ENCODE measurements at regions not wholly inside any gene's neighbourhood (a gene's known extent, or its start where the extent isn't known, plus 50 kb on each side); places are given as distances from the start of the nearest gene placed in this dataset.

DNA sequence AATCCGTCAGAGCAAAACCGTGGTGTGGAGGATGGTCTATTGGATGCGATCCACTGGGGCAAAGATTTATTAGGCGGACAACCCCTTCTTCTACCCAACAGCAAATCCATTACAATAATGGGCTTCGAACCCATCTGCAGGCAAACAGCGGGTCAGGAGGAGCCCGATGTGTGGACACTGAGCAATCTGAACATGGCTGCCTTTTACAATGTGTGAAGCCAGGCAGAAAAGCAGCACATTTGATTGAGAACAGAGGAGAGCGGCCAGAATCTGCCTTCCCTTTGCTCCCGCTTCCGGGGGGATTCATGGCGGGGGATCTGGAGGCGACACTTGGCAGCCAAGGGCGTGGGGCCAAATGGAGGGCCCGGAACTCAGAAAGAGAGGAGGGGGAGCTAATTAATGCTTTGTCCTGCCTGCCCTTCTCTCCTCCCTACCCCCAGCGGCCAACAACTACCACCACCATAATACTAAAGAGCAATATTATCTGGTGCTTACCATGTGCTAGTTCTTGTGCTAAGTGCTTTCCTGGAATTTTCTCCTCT is 133.0 kb downstream of the EMX2 start:
- no peak for DNase-seq (ENCODE audit: low read depth)
- TF ChIP-seq, protein P1, sequence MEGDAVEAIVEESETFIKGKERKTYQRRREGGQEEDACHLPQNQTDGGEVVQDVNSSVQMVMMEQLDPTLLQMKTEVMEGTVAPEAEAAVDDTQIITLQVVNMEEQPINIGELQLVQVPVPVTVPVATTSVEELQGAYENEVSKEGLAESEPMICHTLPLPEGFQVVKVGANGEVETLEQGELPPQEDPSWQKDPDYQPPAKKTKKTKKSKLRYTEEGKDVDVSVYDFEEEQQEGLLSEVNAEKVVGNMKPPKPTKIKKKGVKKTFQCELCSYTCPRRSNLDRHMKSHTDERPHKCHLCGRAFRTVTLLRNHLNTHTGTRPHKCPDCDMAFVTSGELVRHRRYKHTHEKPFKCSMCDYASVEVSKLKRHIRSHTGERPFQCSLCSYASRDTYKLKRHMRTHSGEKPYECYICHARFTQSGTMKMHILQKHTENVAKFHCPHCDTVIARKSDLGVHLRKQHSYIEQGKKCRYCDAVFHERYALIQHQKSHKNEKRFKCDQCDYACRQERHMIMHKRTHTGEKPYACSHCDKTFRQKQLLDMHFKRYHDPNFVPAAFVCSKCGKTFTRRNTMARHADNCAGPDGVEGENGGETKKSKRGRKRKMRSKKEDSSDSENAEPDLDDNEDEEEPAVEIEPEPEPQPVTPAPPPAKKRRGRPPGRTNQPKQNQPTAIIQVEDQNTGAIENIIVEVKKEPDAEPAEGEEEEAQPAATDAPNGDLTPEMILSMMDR (IDR thresholded peaks at IDR 0.05; ENCODE audit: insufficient read depth, low read depth, low read length, missing control alignments): no peak

DNA sequence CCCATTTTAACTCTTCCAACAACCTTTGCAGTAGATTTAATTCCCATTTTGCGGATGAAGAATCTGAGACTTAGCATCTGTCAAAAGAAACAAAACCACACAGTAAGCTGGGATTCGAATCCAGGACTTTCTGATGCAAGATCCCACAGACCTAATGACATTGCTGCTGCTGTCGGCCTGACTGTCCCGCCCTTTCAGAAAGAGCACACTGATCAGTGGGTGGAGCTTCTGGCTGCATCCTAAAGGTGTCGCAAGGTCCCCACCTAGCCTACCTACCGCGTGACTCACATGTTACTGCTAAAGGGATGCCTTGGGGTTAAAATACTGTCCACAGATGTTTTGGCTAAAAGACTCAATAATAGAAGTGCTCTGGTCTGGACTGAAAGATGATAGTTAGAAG is 134.7 kb downstream of the EMX2 start:
- TF ChIP-seq, protein P1 (IDR thresholded peaks at IDR 0.05; ENCODE audit: insufficient read depth, low read depth, low read length, missing control alignments): no peak
- DNase-seq (ENCODE audit: low read depth): no peak

More for the DNA sequence above, 133.0 kb downstream of the EMX2 start:
- no peak overlapping the region for H3K4me3 ChIP-seq (ENCODE audit: low read depth, low read length)

DNA sequence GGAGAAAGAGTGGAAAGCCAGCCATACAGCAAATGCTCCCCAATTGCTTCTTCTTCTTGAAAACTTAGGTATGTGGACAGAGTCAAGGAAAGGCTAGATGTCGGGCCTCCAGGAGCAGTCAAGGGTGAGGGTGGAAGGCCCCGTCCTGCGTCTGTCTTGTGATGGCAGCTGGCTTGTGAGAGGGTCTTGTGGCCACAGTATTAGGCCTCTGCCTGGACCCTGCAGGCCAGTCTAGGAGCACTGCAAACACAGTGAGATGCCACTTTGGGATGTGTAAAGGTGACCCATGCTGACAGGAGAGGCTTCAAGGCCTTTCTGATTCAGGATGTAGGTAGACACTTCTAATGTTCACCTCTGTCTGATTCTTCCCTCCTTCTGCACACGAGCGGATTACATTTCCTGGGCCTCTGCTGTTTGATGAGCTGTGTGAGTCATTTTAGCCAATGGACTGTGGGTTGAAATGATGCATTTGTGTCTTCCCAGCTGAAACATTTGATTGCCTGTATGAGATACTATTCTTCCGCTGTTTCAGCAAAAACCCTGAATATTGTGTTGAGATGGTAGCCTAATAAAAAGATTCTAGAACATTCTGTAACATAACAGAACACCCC is 135.4 kb downstream of the EMX2 start:
- H3K4me3 ChIP-seq (ENCODE audit: low read depth, low read length): no peak overlapping the region
- TF ChIP-seq, protein P1 (IDR thresholded peaks at IDR 0.05; ENCODE audit: insufficient read depth, low read depth, low read length, missing control alignments): no peak
- DNase-seq (ENCODE audit: low read depth): no peak

More for the DNA sequence above, 134.7 kb downstream of the EMX2 start:
- no peak overlapping the region for H3K4me3 ChIP-seq (ENCODE audit: low read depth, low read length)

DNA sequence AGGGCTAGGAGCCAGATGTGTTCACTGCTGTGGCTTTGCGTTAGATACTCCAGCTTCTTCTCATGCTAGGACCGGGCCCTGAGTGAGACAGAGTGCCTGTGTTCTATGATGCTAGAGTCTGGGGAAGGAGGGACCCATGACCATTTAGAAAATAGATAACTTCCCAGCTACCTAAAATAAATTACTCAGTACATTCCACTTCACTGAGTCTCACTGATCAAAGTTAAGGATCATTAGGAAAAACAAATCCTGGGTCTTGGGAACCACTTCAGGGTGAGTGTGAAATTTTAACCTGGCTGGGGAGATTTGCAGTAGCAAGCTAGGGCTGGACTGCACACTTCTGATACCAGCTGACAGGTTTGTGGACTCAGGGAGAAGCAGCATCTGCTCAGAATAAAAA is 138.1 kb downstream of the EMX2 start:
- no peak overlapping the region for H3K4me3 ChIP-seq (ENCODE audit: low read depth, low read length)
- no peak for DNase-seq (ENCODE audit: low read depth)
- TF ChIP-seq, protein P1 (IDR thresholded peaks at IDR 0.05; ENCODE audit: insufficient read depth, low read depth, low read length, missing control alignments): no peak

DNA sequence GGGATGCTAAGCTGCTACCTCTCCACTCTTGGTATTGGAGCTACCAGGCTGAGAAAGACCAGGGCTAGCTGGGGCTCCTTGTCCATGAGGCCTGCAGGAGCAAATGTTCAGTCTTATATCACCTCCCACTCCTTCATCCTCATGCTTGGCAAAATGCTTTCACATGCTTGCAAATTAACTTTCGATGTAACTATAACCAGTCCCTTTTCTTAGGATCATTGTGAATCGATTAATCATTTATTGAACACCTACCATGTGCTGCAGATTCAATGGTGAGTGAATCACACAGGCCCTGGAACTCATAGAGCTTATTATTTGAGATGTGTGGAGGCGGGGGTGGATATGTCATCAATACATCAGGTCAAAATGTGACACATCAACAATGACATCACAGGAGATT is 138.6 kb downstream of the EMX2 start:
- TF ChIP-seq, protein P1 (IDR thresholded peaks at IDR 0.05; ENCODE audit: insufficient read depth, low read depth, low read length, missing control alignments): no peak
- no peak for DNase-seq (ENCODE audit: low read depth)
- H3K4me3 ChIP-seq (ENCODE audit: low read depth, low read length): no peak overlapping the region

DNA sequence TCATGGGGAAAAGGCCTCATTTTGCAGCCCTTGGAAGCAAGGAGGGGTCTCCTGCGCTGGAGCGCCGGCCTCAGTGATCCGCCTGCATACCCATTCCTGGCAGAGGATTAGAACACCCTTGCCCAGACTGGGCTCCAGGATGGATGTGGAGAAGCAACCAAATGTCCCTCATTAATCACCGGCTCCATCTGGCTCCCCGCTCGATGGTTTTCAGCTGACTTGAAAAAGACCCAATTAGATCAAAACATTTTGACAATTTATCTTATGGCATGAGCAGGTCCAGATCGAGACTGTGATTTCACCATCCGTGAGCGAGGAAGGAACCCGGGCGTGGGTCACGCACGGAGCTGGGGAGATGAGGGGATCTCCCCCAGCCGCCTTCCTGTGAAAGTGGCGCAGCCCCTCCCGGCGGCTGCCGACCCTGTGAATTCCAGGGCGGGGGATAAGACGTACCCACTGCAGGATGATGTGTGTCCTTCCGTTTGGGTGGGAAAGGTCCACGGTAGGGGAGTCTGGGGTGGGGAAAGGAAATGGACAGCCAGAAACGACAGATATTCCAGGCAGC is 141.6 kb downstream of the EMX2 start:
- no peak overlapping the region for H3K4me3 ChIP-seq (ENCODE audit: low read depth, low read length)
- DNase-seq (ENCODE audit: low read depth): no peak
- TF ChIP-seq, protein P1 (IDR thresholded peaks at IDR 0.05; ENCODE audit: insufficient read depth, low read depth, low read length, missing control alignments): no peak

All from GM12865 (cell line).